NOMO-1 treated with dmso at 0.1 percent for 144 hours (cell line): ENCODE measurements at regions not wholly inside any gene's neighbourhood (a gene's known extent, or its start where the extent isn't known, plus 50 kb on each side); places are given as distances from the start of the nearest gene placed in this dataset.

ENCODE experiments used
- DNase-seq: peaks from one replicate; lab custom pipeline; 2025; ENCODE audit not compliant: unreplicated experiment; lab: John Stamatoyannopoulos, UW

DNA sequence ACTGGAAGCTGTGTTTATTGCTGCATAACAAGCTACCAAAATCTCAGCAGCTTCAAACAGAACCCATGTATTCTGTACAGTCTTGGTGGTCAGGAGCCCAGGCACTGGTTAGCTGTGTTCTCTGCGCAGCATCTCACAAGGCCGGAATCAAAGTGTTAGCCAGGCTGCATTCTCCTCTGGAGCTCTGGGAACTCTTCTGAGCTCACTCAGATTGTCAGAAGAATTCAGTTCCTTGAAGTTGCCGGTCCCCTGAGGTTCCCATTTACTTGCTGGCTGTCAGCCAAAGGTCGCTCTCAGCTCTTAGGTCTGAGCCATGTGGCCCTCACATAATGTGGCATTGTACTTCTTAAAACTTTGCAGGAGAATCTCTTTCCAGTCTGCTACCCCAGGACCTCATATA, 123.6 kb upstream of the SMIM21 start:
- DNase-seq: no peak

DNA sequence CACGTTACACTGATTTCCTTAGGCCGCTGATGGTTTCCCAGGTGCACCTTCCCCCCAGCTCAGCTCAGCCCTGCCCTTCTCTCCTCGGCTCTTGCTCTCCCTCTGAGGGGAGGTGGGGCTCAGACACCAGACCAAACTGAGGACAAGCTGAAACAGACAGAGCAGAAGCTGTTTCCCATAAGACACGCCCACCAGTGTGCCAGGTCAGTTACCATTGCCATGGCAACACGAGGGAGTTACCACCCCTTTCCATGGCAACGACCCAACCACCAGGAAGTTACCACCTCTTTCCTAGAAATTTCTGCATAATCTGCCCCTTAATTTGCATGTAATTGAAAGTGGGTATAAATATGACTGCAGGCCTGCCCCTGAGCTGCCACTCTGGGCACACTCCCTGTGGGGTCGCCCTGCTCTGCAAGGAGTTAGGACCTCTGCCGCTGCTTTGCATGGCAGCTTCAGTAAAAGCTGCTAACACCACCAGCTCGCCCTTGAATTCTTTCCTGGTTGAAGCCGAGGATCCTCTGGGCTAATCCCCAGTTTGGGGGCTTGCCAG, 120.9 kb upstream of the SMIM21 start:
- DNase-seq: no peak

DNA sequence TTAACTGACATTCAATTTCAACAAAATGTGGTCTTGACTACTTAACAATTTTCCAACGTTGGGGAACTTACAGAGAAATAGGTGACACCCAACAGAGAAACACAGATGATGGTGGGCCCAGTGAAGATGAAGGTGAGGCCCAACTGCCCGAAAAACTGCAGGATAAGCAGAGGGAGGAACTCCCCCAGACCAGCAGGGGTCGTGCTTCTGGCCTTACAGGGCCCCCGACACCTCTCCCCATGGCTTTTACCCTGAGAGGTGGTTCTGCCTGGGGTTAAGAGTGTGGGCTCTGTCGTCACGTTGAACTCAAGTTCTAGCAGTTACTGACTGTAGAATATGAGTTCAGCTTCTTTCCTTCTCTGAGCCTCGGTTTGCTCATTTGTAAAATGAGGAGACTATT, 119.5 kb upstream of the SMIM21 start:
- DNase-seq: no peak

DNA sequence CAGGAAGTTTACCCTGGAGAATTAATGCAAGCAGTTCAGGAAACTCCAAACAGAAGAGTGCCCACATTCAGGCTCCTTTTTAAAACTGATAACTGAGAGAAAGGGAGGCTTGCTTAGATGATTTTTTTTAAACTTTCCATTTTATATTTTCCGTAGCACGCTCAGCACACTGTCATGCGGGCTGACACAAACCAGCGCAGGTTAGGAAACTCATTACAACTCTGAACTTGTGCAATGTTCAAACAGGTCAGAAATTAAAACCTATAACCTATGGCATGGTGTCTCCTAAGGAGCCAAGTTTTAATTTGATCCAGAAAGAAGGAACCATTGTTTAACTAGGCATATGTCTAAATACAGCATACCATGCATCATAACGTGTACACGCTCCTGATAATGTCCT, 117.7 kb upstream of the SMIM21 start:
- DNase-seq: no peak

DNA sequence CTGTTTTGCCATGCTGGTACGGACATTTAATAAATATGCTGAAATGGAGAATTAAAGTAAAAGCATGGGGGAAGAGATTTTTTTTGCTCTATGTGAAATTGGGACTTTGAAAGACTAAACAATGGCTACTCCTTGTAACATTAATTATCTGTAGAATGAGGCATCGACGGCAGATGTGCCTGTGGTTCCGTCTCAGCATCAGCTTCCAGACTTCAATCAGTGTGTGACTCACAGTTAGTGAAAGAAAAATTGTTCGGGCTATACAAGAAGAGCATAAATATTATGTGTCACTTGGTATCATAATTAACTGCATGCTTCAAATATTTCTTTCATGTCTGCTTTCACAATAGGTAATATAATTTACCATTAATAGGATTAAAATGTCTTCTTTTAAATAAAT, 117.0 kb upstream of the SMIM21 start:
- DNase-seq: no peak

DNA sequence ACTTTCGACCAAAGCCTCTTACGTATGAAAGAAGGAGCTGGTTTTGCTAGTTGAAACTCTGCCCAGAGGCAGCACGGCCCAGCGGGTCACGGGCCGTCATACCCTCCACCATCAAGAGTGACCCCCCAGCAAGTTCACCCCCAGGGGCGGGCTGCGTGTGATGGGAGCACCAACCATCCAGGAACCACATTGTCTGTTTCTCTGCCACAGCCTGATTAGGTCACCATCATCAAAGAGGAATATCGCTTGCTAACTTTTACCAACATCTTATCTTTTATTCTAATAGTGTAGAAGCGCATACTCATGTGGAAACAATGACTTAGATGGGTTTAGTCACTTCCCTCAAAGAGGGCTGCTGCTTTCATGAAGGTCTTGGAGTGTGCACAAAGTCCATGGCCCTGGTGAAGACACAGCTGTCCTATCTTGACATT, 116.6 kb upstream of the SMIM21 start:
- DNase-seq: no peak

DNA sequence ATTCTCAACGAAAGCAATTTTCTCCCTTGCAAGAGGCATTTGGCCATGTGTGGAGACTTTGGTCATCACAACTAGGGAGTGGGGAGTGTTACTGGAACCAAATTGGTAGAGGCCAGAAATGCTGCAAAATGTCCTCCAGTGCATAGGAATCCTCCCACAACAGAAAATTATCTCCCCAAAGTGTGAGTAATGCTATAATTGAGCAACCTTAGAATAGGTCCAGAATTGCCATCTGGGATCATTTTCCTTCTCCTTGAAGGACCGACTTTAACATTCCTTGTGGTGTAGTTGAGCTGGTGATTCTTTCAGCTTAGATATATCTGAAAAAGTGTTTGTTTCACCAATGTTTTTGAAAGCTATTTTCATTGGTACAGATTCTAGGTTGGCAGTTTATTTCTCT, 111.2 kb upstream of the SMIM21 start:
- no peak for DNase-seq

DNA sequence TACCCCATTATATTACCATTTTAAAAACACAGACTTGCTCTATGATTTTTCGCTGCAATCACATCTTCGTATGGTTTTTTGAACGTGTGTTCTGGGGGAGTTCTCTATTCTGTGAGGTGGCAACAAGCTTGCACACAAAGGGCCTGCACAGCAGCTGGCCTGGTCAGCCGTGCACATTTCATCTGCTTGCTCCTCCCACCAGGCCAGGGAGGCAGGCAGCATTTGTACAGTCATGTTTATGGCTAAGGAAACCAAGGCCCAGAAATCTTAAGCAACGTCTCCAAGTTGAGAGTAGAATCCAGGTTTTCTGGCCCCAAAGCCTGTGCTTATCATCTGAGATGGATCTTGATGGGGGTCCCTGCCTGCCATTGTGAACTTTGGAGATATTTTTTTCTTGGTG, 106.4 kb upstream of the SMIM21 start:
- no peak for DNase-seq

DNA sequence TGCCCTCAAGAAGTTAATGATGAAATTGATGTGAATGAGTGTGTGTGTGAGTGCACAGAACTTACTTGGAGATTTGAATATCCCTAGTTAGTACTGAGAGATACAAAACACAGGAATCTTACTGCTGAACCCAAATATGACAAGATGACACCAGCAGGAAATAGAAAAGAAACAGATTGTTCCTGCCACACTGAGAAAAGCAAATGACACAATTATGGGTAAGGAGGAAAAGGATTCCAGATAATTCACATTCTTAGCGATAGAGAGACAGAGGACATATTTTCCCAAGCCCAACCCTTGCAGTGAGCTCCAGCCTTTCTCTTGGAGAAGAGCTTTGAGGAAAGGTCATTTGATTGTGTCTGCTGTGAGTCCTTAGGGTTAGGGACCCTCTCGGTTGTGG, 105.7 kb upstream of the SMIM21 start:
- DNase-seq: no peak

DNA sequence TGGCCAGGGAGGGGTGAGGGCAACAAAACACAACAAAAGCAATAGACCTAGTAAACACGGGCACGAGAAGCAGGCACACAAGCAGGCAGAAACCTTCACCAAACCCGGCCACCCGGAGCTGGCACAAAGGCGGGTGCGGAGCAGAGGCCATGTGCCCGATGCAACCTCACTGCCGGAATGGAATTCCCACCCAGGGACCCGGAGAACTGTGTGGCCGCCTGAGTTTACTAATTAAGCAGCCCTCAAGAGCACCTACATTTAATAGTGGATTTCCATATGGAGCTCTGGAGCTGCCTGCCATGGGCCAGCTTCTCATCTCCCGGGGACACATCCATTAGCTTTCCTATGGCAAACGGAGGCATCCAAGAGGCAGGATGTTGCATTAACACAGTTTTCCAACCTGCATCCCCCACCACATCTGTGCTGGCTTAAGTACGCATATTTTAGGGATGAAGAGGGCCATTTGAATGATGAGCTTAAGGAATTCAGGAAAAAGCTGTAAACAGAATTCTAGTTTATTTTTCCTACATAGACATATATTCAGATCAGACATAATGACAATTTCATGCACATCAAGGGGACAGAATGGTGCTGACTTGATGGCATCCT, 104.5 kb upstream of the SMIM21 start:
- DNase-seq: no peak

DNA sequence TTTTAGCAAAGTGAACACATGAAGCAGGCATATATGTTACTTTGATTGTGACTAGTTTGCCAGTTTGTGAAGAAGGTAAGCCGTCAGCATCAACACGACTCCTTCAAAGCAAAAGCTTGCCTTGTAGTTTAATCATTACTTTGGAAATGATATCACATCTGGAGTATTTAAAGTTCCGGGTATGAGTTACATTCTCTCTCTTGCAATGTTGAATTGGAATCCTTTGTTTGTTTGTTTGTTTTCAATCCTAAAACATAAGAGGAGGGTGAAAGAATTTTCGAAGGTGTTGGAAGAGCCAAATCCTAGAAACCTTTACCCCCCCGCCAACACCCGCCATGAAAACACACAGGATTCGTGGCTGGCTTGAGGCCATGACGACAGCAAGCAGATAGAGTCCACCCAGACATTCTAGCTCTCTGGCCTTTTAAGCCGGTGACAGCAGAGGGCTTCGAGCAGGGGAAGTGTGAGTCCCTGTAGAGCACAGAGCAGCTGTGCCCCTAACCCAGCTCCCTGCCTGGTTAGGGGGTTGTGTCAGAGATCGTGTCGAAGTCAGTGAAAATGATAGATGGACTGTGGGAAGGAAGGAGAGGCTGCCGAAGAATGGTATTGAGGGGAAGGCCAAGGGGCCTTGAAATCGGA, 103.8 kb upstream of the SMIM21 start:
- DNase-seq: no peak

DNA sequence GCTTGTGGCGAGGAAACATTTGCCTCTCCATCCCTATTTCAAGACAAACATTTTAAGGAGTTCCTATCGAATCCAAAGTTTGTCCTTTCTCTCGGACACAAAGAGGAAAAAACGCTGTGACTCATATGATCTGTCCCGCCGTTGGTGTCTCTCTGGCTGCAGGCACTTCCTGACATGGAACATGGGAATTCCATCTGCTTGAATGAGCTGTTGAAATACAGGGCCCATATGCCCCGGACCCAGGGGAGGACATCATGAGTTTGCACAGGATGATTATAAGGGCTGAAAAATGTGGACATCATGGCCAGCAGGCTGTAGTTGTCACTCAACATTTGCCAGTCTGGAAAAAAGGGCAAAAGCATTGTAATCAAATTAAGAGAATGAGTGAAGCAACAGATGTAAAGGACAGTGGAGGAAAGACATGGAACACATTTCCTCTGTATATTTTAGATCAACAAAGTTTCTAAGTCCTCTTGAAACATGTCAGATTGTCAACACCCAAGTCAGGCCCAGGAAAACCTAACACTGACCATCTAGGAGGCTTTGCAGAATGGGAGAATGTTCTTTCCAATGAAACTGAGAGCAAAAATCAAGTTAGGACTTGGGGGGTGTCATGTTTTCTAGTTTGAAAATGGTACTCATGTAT, 103.2 kb upstream of the SMIM21 start:
- DNase-seq: no peak

DNA sequence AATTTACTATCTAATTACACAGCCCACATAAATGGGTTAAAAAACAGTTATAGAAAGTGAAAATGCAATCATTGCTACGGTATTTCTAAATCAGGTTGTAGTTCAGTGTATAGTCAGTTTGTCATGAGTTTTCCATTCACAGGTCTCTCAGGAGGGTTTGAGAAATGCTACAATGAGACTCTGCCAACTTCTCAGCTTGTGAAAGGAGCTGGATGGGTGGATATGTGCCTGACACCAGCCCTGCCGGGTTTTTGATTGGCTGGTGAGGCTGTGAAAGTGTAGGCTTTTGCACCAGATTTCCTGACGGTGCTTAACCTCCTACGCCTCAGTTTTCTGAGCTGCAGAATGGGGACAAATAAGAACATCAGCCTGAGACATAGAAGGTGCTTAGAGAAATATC, 102.6 kb upstream of the SMIM21 start:
- no peak for DNase-seq

DNA sequence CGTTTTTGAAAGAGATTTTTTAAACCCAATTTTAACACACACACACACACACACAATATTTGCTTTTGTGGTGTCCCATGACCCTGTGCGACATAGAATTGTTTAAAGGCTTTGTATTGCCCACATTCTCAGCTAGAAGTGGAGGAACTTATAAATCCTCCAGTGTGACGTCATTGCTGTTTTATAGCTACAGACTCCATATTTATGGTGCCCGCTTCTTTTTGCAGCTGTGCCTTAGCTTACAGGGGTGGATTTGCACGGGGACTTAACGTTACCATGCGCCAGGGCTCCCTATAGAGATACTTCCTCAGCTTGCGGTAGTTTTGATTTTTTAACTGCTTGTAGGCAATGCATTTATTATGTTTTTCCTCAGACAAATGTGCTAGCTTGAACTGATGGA, 101.9 kb upstream of the SMIM21 start:
- no peak for DNase-seq

DNA sequence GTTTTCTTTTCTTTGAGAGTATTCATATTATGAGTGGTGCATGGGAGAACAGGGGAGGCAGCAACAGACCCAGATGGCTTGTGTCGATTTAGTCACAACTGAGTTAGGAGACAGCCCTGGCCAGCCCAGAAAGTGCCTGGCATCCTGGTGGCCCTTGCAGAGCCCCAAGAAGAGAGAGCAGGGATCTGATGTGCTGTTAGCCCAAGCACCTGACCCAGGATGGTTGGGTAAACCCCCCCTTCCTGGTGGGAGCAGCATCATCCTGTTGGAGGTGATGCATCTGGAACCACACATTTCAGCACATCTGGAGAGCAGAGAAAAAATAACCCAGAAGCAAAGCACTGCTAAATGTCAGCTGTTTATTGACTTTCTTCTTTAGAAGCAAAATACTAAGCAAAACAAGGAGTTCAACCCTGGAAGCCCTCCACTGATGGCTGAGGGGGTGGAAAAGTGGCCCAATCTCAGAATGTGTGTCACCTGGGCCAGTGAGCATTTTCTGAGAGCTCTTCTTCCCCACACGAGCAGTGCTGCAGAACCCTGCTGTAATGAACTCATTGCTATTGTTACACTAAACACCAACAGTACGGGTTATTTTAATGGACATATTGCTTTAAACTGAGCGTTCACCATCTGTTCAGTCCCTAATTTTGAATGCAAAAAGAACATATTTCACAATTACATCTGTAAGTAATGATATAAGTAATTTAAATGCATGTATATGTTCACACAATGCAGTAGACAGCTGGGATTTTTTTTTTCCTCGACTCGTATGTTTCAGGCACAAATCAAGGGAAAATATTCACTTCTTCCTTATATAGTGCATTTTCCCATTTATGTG, 100.6 kb upstream of the SMIM21 start:
- no peak for DNase-seq

DNA sequence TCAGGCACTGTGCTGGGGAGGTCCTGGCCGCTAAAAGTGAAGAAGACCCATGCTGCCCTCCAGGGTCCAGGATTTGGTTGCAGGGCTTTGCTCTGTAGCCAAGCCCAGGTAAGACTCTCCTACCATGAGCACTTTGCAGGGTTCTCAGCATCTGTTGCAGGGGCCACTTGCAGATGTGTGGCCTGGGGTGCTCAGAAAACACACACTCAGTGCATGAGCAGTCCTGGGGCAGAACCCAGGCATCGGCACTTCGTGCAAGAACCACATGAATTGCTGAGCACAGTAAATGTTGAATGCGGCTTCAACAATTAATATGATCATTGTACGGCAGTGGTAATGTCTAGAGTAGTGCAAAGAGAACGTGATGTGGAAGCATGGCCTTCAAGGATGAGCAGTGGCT, 98.5 kb upstream of the SMIM21 start:
- DNase-seq: no peak

DNA sequence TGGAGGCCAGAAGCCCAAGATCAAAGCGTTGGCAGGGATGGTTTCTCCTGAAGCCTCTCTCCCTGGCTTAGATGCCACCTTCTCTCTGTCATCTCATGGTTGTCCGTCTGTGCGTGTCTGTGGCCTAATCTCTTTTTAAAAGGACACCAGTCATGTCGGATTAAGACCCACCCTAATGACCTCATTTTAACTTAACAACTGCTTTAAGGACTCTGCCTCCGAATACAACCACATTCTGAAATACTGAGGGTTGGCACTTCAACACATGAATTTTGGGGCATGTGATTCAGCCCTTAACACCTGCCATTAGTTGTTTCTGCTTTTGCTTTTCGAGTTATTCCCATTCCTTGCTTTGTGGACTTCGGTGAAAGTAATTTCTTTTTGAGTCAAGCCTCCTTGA, 97.8 kb upstream of the SMIM21 start:
- DNase-seq: no peak

DNA sequence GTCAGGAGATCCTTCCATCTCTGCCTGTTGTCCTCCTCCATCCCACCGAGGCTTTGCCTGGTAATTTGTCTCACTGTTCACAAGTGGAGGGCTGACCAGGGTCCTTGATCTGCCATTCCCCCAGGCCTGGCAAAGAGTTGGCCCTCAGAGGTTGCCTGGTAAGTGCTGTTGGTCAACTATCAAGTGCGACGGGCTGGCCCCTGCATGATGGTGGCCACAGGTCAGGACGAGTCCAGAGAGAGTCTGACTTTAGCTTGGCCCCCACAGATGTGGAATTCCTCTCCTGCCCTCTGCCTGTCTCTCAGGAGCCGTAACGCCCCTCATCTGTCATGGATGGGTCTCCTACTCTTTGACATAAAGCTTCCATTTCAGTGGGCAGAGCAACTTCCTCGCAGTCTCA, 97.3 kb upstream of the SMIM21 start:
- DNase-seq: no peak

DNA sequence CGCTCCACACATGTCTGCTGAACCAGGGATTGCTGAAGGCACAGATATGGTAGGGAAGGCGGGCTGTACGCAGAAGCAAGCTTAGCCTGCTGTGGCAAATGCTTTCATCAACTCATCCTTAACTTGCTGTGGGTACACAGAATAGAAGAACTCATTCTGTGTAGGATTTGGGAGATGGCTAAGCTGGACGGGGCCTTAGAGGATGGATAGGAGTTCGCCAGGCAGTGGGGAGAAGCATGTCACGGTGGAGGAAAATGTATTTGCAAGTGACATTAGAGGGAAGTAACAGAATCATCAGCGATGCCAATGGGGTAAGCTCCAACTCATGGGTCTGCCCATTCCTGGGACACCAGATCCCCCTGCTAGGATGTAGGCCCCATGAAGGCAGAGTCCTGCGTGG, 96.7 kb upstream of the SMIM21 start:
- DNase-seq: no peak

DNA sequence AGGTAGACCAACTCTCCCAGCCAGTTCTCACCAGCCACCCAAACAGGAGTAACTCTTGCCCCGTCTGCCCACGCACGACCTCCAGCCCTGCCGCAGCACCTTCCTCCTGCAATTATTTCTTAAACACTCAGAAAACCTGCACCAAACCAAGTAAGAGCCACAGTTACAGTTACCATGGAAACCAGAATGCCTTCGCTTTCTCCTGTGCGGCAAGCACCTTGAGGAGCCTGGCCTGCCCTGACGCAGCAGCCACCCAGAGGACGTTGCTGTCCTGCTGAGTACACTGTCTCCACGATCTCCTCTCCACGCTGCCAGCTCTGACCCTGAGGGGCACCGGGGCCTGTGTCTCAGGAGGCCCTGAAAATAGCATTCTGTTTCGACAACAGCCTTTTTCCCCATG, 94.3 kb upstream of the SMIM21 start:
- DNase-seq: no peak

DNA sequence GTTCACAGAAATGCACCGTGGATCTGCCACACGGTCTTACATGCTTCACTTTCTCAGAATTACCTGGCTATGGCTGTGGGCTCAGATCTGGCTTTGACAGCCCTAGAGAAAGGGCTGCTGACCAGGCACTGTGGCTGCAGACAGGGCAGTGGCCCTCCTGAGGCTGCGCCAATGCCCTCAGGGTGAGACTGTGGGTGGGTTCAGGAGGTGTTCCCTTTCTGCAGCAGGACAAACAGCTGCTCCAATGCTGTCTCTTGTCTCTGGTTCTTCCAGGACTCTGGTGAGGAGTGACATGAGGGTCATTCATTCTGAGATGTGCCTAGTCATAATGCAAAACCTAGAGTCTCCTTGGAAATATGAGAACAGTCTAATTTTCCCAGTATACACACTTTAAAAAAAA, 90.5 kb upstream of the SMIM21 start:
- no peak for DNase-seq

DNA sequence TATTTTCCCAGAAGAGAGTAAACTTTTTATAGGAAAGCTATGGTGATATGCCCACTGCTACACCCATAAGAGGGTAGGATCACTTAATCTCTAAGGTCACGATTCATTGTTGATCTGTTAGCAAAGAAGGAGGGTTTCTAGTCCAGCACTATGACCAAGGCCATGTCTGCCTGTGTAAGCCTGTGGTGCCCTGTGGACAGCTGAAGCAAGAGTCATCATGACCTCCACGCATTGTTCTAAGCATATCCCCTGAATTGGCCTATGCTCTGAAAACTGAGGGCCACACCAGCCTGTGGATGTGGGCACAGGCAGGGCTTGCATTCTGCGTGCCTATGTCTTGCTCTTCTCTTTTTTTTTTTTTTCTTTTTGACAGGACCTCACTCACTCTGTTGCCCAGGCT, 89.8 kb upstream of the SMIM21 start:
- no peak for DNase-seq
